Spleen (tissue), 11 donors: ENCODE measurements at regions not wholly inside any gene's neighbourhood (a gene's known extent, or its start where the extent isn't known, plus 50 kb on each side); places are given as distances from the start of the nearest gene placed in this dataset.

Experiments used
- DNase-seq: peaks from one replicate; pipeline ENCODE4 v3.0.0-alpha.2; 2020
- H3K27ac ChIP-seq, 8 donors: fragments of 200-600 bp; sonication (generic) in 7 of 8; 1 replicate in 4 of 8; 2 replicates in 4 of 8; pipeline versions ENCODE4 v1.5.0 to v1.8.0; 2016 to 2021; ENCODE audit warnings: inconsistent platforms in 4 of 8, mild to moderate bottlenecking in 4 of 8, moderate library complexity in 1 of 8
- H3K27me3 ChIP-seq, 7 donors: fragments of 200-600 bp; sonication (generic) in 6 of 7; replicated peaks in 1 of 7; 1 replicate in 4 of 7; 2 replicates in 3 of 7; pipeline versions ENCODE4 v1.5.0 to v1.8.0; 2016 to 2021; ENCODE audit warnings: inconsistent platforms in 3 of 7, mild to moderate bottlenecking in 1 of 7
- H3K36me3 ChIP-seq, 6 donors: fragments of 200-600 bp; sonication (generic) in 5 of 6; 1 replicate in 4 of 6; 2 replicates in 2 of 6; pipeline versions ENCODE4 v1.5.0 to v1.8.0; 2016 to 2021; ENCODE audit warnings: inconsistent platforms in 2 of 6
- H3K4me1 ChIP-seq, 6 donors: fragments of 200-600 bp; sonication (generic) in 5 of 6; 1 replicate in 3 of 6; 2 replicates in 3 of 6; pipeline versions ENCODE4 v1.5.0 to v1.8.0; 2016 to 2021; ENCODE audit warnings: inconsistent platforms in 3 of 6
- H3K4me3 ChIP-seq, 8 donors: fragments of 200-600 bp; sonication (generic) in 7 of 8; 1 replicate in 4 of 8; 2 replicates in 4 of 8; pipeline versions ENCODE4 v1.5.0 to v1.8.0; 2016 to 2021; ENCODE audit warnings: inconsistent platforms in 4 of 8, mild to moderate bottlenecking in 4 of 8, moderate library complexity in 2 of 8
- H3K9me3 ChIP-seq, 8 donors: fragments of 200-600 bp; sonication (generic) in 7 of 8; 1 replicate in 4 of 8; 2 replicates in 4 of 8; pipeline versions ENCODE4 v1.5.0 to v1.8.0; 2016 to 2021; ENCODE audit warnings: inconsistent platforms in 4 of 8
- POLR2A ChIP-seq, 3 donors: fragments of 450-650 bp; IDR thresholded peaks; one replicate each; pipeline ENCODE4 v1.5.1; 2017; ENCODE audit warnings: antibody characterized with exemption in 3 of 3, mild to moderate bottlenecking in 1 of 3
- POLR2AphosphoS5 ChIP-seq, 3 donors: sonication (generic); formaldehyde crosslinking; IDR thresholded peaks; one replicate each; pipeline ENCODE4 v1.5.1; 2017; ENCODE audit warnings: antibody characterized with exemption in 3 of 3
- WGBS, 5 donors: extraction: QIAGEN DNeasy Blood & Tissue Kit in 3 of 5; methylation state at CpG; one replicate each; pipeline versions ENCODE4 v1.1.5 to v1.1.7; 2013 to 2018; 5-methylcytosine and 5-hydroxymethylcytosine counted together
- intact Hi-C: fragments of 100-400 bp; cut with DNase I; formaldehyde crosslinking; loops from one replicate; pipeline ENCODE4 v1.15.0; 2023; ENCODE audit warnings: low total_unique reads
- TF ChIP-seq, protein P1 (sequence below), 11 experiments: fragments of 200-600 bp in 7 of 11; fragments of 450-650 bp in 4 of 11; sonication (generic) in 4 of 11; IDR thresholded peaks in 8 of 11; conservative IDR thresholded peaks in 3 of 11; 1 replicate in 7 of 11; 2 replicates in 4 of 11; pipeline versions ENCODE4 v1.4.0 to v1.8.0; 2016 to 2021; ENCODE audit warnings: antibody characterized with exemption in 11 of 11, inconsistent platforms in 4 of 11, mild to moderate bottlenecking in 1 of 11
- donor health status: healthy with polysubstance abuse.
- donor health status: DM: no; HTN: no; CAD: no; lungs with moderate emphysema.
- donor health status: DM: no; HTN: no; CAD: no.
- donor health status: Bipolar disorder and iron deficiency.
- donor health status: healthy.
- donor health status: DM: no; HTN: no; CAD: no.
- donor health status: DM: yes; HTN: yes; CAD: no.

DNA sequence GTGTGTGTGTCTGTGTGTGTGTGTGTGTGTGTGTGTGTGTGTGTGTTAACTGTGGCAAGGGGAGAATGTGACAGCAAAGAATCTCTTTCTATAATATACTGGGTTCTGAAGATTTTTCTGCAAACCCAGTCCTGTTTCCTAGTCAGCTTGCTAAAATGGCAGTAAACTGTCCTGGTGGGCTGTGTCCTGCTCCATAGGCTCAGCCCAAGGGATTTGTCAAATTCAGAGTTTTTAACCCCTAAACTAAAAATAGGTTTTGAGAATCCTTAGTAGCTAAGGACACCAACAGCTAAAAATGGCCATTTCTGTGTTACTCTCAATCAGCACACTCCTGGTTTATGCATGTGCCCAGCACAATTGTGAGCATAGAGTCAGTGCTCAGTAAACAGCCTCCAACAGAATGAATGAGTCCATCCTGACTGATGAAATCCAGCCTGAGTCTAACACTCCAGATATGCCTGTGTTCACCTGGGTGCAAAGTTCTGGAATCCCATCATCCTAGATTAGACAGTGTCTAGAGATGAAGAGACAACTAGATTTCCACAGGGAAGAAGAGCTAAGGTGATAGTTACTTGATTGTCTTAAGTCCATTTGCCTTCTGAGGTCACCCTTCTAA is 192.6 kb downstream of the TTC6 start:
- Histone ChIP-seq H3K4me3 (no peak overlapping the region), H3K36me3 (no peaks in the 10 kb centered on the region), H3K27me3 (no peaks in the 10 kb centered on the region), H3K27ac (no peak overlapping the region), H3K9me3 (peaks cover 0 to 6% (median 0%) of the 10 kb centered on the region in 8 donors), H3K4me1 (no peaks in the 10 kb centered on the region)
- no peak for TF ChIP-seq POLR2AphosphoS5 (IDR thresholded peaks at IDR 0.05)
- TF ChIP-seq, protein P1, sequence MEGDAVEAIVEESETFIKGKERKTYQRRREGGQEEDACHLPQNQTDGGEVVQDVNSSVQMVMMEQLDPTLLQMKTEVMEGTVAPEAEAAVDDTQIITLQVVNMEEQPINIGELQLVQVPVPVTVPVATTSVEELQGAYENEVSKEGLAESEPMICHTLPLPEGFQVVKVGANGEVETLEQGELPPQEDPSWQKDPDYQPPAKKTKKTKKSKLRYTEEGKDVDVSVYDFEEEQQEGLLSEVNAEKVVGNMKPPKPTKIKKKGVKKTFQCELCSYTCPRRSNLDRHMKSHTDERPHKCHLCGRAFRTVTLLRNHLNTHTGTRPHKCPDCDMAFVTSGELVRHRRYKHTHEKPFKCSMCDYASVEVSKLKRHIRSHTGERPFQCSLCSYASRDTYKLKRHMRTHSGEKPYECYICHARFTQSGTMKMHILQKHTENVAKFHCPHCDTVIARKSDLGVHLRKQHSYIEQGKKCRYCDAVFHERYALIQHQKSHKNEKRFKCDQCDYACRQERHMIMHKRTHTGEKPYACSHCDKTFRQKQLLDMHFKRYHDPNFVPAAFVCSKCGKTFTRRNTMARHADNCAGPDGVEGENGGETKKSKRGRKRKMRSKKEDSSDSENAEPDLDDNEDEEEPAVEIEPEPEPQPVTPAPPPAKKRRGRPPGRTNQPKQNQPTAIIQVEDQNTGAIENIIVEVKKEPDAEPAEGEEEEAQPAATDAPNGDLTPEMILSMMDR (IDR thresholded peaks at IDR 0.05 in 8 of 11, conservative IDR thresholded peaks at IDR 0.05 in 3 of 11) = no peak
- TF ChIP-seq POLR2A (IDR thresholded peaks at IDR 0.05) = no peak
- intact Hi-C loops = no loop called here
- DNase-seq = no peak

DNA sequence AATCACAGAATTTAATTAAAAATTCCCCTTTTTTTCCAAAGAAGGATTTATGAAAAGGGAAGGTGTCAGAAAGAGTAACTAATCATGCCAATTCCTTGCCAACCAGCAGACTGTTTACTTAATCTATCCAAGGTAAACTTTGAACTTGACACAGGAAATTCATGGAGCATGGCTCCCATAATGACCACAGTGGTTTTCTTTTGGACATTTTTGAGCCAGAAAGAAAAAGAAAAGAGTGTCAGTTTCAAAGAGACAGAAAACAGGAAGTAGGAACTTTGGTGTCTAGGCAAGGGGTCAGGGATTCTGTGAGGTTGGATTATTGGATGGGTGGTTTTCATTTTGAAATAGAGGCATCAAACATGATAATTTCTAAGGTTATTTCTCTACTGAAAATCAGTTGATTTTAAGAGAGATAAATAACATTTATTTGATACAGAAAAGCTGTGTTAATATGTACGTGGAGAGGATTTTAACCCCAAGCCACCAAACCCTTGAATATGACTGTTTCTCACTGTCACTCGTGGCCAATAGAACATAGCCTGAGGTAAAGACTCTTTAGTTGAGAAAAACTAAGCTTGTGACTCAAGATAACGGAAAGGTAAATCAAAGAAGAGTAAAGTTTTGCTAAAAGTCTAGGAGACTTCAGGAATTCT is 196.1 kb downstream of the TTC6 start:
- intact Hi-C loops = no loop called here
- Histone ChIP-seq H3K4me3 (no peak overlapping the region), H3K27me3 (no peaks in the 10 kb centered on the region), H3K36me3 (no peaks in the 10 kb centered on the region), H3K4me1 (no peaks in the 10 kb centered on the region), H3K27ac (no peak overlapping the region), H3K9me3 (peaks cover 0 to 2% (median 0%) of the 10 kb centered on the region in 8 donors)
- TF ChIP-seq, protein P1 (IDR thresholded peaks at IDR 0.05 in 8 of 11, conservative IDR thresholded peaks at IDR 0.05 in 3 of 11) = no peak
- TF ChIP-seq POLR2AphosphoS5 (IDR thresholded peaks at IDR 0.05) (no peak), POLR2A (IDR thresholded peaks at IDR 0.05) (no peak)
- no peak for DNase-seq
- WGBS, 5 donors = 65 to 75% (median 70%) methylated on average over 3 of the region's 3 CpGs

DNA sequence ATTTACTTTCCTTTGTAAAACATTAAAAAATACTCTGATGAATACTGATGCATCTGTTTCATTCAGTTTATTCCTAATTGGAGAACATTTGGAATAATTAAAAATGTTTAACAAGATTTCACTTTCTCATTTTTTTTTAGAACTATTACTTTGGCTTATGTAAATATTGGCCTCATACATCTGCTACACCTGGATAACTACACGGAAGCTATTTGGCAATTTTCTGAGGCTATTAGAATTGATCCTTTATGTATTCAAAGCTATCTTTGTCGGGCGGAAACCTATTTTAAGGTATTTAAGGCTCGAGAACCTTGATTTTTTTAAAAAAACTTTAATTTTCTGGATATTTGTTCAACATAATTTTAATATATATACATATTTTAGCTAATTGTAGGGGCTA is 196.7 kb downstream of the TTC6 start:
- Histone ChIP-seq H3K4me3 (no peak overlapping the region), H3K4me1 (no peaks in the 10 kb centered on the region), H3K27me3 (no peaks in the 10 kb centered on the region), H3K9me3 (no peaks in the 10 kb centered on the region), H3K36me3 (no peaks in the 10 kb centered on the region), H3K27ac (no peak overlapping the region)
- 78 to 91% (median 83%) methylated on average over 4 of the region's 4 CpGs for WGBS, 5 donors
- intact Hi-C loops = no loop called here
- DNase-seq = no peak
- TF ChIP-seq, protein P1 (IDR thresholded peaks at IDR 0.05 in 8 of 11, conservative IDR thresholded peaks at IDR 0.05 in 3 of 11) = no peak

DNA sequence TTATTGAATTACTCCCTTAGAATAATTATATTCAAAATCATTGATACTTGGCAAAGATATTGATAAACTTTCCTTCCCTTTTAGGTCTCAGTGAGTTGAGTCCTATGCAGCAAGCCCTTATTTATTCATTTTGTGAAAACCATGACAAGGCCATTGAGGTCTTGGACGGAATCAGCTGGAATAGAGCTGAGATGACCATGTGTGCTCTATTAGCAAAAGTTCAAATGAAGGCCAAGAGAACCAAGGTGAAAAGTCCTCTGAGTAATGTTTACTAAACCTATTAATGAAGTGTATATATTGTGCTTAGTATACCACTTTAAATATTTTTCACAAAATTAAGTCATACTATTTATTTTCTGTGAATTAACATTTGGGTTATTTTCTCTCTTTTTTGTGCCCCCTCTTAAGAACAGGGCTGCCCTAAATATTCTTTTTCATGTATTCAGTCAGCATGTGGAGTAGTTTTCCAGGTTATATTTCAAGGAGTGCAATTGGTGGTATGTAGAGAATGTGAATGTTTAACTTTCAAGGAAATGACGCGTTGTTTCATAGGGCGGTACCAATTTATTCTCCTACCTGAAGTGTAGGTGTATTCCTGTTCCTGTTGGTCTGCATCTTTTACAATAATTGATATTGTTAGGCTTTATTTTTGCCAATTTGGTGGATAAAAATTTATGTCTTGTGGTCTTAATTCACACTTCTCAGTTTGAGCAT is 201.4 kb downstream of the TTC6 start:
- H3K4me3 ChIP-seq = no peak overlapping the region
- WGBS, 5 donors = 69 to 94% (median 78%) methylated on average over 4 of the region's 4 CpGs
- intact Hi-C loops = no loop called here

More for the DNA sequence above, 201.4 kb downstream of the TTC6 start:
- Histone ChIP-seq H3K4me1 (no peaks in the 10 kb centered on the region), H3K27me3 (no peaks in the 10 kb centered on the region), H3K9me3 (no peaks in the 10 kb centered on the region), H3K36me3 (no peaks in the 10 kb centered on the region), H3K27ac (no peak overlapping the region)
- no peak for DNase-seq
- TF ChIP-seq, protein P1 (IDR thresholded peaks at IDR 0.05 in 8 of 11, conservative IDR thresholded peaks at IDR 0.05 in 3 of 11) = no peak
- no peak for TF ChIP-seq POLR2A (IDR thresholded peaks at IDR 0.05)
- no peak for TF ChIP-seq POLR2AphosphoS5 (IDR thresholded peaks at IDR 0.05)
